Endothelial cell of umbilical vein (primary cell): ENCODE measurements at regions not wholly inside any gene's neighbourhood (a gene's known extent, or its start where the extent isn't known, plus 50 kb on each side); places are given as distances from the start of the nearest gene placed in this dataset.

Source experiments
- BruUV-seq: library from RNA; stranded (reverse); fragments of 400-500 nt; replicated peaks from 2 replicates; lab custom pipeline; 2021; lab: Mats Ljungman, UMichigan
- CTCF ChIA-PET: fragments of 300-600, 350-600 bp; sonication (Branson Sonifier 250); formaldehyde crosslinking; loops from one replicate; lab custom pipeline; 2021; ENCODE audit warnings: antibody characterized with exemption, inconsistent platforms; lab: Charles Lee
- POLR2A ChIA-PET: fragments of 300-600, 350-600 bp; sonication (Branson Sonifier 250); formaldehyde crosslinking; loops from one replicate; lab custom pipeline; 2021; ENCODE audit warnings: antibody characterized with exemption, inconsistent platforms; lab: Charles Lee
- DNase-seq: peaks from one replicate; pipeline ENCODE4 v3.0.0-alpha.2; 2011; ENCODE audit warnings: low read depth, low spot score
- FAIRE-seq: peaks from 2 replicates; lab custom pipeline; 2011; peaks lifted over from hg19 to GRCh38; lab: Jason Lieb, UNC
- H2AFZ ChIP-seq: 2 replicates; pipeline ENCODE4 v1.6.0; 2012; ENCODE audit warnings: low read depth, low read length, control low read depth, inconsistent platforms
- H3K27ac ChIP-seq: 2 replicates; pipeline ENCODE4 v1.5.1; 2011; ENCODE audit warnings: low read depth, mild to moderate bottlenecking, control low read depth, low read length, moderate library complexity; ENCODE audit not compliant: insufficient read depth
- H3K27me3 ChIP-seq, 2 experiments: 2 replicates each; pipeline versions ENCODE4 v1.6.0 to v1.6.1; 2011; ENCODE audit warnings: low read length in 2 of 2, mixed read lengths in 1 of 2; ENCODE audit not compliant: control insufficient read depth in 2 of 2, insufficient read depth in 2 of 2
- H3K36me3 ChIP-seq, 2 experiments: 2 replicates in 1 of 2; 3 replicates in 1 of 2; pipeline ENCODE4 v1.5.1; 2011; ENCODE audit warnings: low read length in 2 of 2, mild to moderate bottlenecking in 1 of 2, moderate library complexity in 1 of 2; ENCODE audit not compliant: control insufficient read depth in 2 of 2, insufficient read depth in 2 of 2; ENCODE audit errors: extremely low read depth in 1 of 2
- H3K4me1 ChIP-seq: 3 replicates; pipeline ENCODE4 v1.5.1; 2011; ENCODE audit warnings: mild to moderate bottlenecking, low read length; ENCODE audit not compliant: control insufficient read depth, insufficient read depth; ENCODE audit errors: extremely low read depth
- H3K4me2 ChIP-seq: 2 replicates; pipeline ENCODE4 v1.6.1; 2011; ENCODE audit warnings: low read length, control low read depth, mixed read lengths; ENCODE audit not compliant: insufficient read depth
- H3K4me3 ChIP-seq, 3 experiments: fragments of 200-600 bp in 1 of 3; sonication (generic), shearing (Covaris generic) in 1 of 3; replicated peaks in 1 of 3; 2 replicates each; pipeline ENCODE4 v1.5.1; 2011 to 2016; ENCODE audit warnings: control low read depth in 3 of 3, low read length in 3 of 3, mild to moderate bottlenecking in 2 of 3, inconsistent platforms in 1 of 3, low read depth in 1 of 3, moderate library complexity in 1 of 3; ENCODE audit not compliant: insufficient read depth in 1 of 3
- H3K79me2 ChIP-seq: 2 replicates; pipeline ENCODE4 v1.6.0; 2012; ENCODE audit warnings: low read length, inconsistent platforms; ENCODE audit not compliant: control insufficient read depth, insufficient read depth
- H3K9ac ChIP-seq: replicated peaks from 2 replicates; pipeline ENCODE3; 2011; ENCODE audit warnings: low read length, control low read depth; ENCODE audit not compliant: insufficient read depth; ENCODE audit errors: extremely low read depth
- H3K9me1 ChIP-seq: replicated peaks from 3 replicates; pipeline ENCODE4 v1.6.0; 2011; ENCODE audit warnings: mild to moderate bottlenecking, low read length; ENCODE audit not compliant: control insufficient read depth, insufficient read depth; ENCODE audit errors: extremely low read depth
- H3K9me3 ChIP-seq: replicated peaks from 2 replicates; pipeline ENCODE4 v1.5.1; 2012; ENCODE audit warnings: low read length, inconsistent platforms; ENCODE audit not compliant: control insufficient read depth, insufficient read depth
- H4K20me1 ChIP-seq: replicated peaks from 2 replicates; pipeline ENCODE3; 2011; ENCODE audit warnings: mild to moderate bottlenecking, low read length; ENCODE audit not compliant: control insufficient read depth, insufficient read depth; ENCODE audit errors: extremely low read depth
- EZH2 ChIP-seq: IDR thresholded peaks from 2 replicates; pipeline ENCODE4 v1.6.1; 2012; ENCODE audit warnings: borderline replicate concordance, low read depth, mild to moderate bottlenecking, moderate library complexity, low read length, inconsistent platforms; ENCODE audit not compliant: severe bottlenecking
- FOS ChIP-seq: IDR thresholded peaks from 2 replicates; pipeline ENCODE4 v1.6.1; 2011; ENCODE audit warnings: mild to moderate bottlenecking, low read length, moderate library complexity, borderline replicate concordance; ENCODE audit not compliant: insufficient read depth
- GATA2 ChIP-seq: IDR thresholded peaks from 2 replicates; pipeline ENCODE4 v1.7.0; 2011; ENCODE audit warnings: low read depth, mild to moderate bottlenecking, moderate library complexity, mixed read lengths, low read length; ENCODE audit not compliant: insufficient read length, insufficient read depth
- JUN ChIP-seq: IDR thresholded peaks from 2 replicates; pipeline ENCODE4 v1.6.1; 2011; ENCODE audit warnings: borderline replicate concordance, low read depth; ENCODE audit not compliant: insufficient read length, insufficient read depth
- MYC ChIP-seq: IDR thresholded peaks from one replicate; pipeline ENCODE4 v1.6.1; 2011; ENCODE audit warnings: mild to moderate bottlenecking, low read depth, low read length
- POLR2A ChIP-seq: IDR thresholded peaks from 2 replicates; pipeline ENCODE4 v1.6.1; 2012; ENCODE audit warnings: low read depth, mild to moderate bottlenecking, control low read depth, low read length
- POLR2AphosphoS5 ChIP-seq: IDR thresholded peaks from 2 replicates; pipeline ENCODE4 v1.6.1; 2012; ENCODE audit warnings: low read depth, mild to moderate bottlenecking, control low read depth, low read length, moderate library complexity; ENCODE audit not compliant: insufficient read depth
- dilution Hi-C: fragments of 300-500 bp; cut with MboI; formaldehyde crosslinking; loops from one replicate; pipeline ENCODE4 v1.15.0; 2019; ENCODE audit warnings: low sequenced_read_pairs; ENCODE audit not compliant: extremely low pct_ligation_motif_present
- intact Hi-C: fragments of 100-400 bp; cut with micrococcal nuclease; formaldehyde crosslinking; loops from one replicate; pipeline ENCODE4 v1.10.0; 2022
- TF ChIP-seq, protein P1 (sequence below), 2 donors: IDR thresholded peaks; 1 replicate in 1 of 2; 2 replicates in 1 of 2; pipeline ENCODE4 v1.5.1; 2011; ENCODE audit warnings: low read length in 2 of 2, mild to moderate bottlenecking in 2 of 2, moderate library complexity in 2 of 2, control low read depth in 1 of 2, inconsistent platforms in 1 of 2, low read depth in 1 of 2; ENCODE audit not compliant: insufficient read depth in 1 of 2; ENCODE audit errors: extremely low read depth in 1 of 2
- TF ChIP-seq, protein P2 (sequence below): IDR thresholded peaks from 2 replicates; pipeline ENCODE4 v1.6.1; 2011; ENCODE audit not compliant: insufficient read depth, insufficient read length

DNA sequence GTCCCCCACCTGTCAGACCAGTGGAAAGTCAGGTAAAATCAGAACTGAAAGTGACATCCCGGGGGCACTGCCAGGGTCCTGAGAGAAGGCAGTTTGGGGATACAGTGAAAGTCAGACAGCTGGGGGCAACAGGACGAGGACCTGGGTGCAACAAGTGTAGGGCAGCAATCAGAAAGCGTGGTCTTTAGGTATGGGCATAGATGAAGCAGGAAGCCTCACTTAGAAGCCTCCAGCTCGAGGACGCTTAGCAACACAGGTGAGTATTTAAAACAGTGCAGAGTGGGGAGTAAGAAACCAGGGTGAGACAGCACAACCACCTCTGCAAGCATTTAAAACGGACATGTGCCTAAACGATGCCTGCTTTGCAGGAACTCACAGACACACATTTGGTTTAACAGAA lies 64.6 kb upstream of the POU2AF1 start:
- intact Hi-C loops: loop anchor here (10.0 kb wide), 1 partner anchor 979 kb away; no protein-coding TSS in a partner anchor
- DNase-seq: no peak

More for the DNA sequence above, 64.6 kb upstream of the POU2AF1 start:
- no peak for FAIRE-seq
- Histone ChIP-seq H3K79me2 (no peaks in the 10 kb centered on the region), H3K4me2 (no peak overlapping the region), H3K9me3 (no peaks in the 10 kb centered on the region), H3K4me1 (peaks cover 3% of the 10 kb centered on the region), H3K4me3 (no peak overlapping the region), H3K36me3 (no peaks in the 10 kb centered on the region), H4K20me1 (no peaks in the 10 kb centered on the region), H2AFZ (no peak overlapping the region), H3K9me1 (no peaks in the 10 kb centered on the region), H3K27ac (no peak overlapping the region), H3K9ac (no peak overlapping the region), H3K27me3 (peaks cover 0 to 2% of the 10 kb centered on the region in 2 experiments)
- TF ChIP-seq EZH2: no peak
- TF ChIP-seq JUN: no peak
- no peak for TF ChIP-seq POLR2A
- no peak for TF ChIP-seq FOS
- TF ChIP-seq, protein P1, sequence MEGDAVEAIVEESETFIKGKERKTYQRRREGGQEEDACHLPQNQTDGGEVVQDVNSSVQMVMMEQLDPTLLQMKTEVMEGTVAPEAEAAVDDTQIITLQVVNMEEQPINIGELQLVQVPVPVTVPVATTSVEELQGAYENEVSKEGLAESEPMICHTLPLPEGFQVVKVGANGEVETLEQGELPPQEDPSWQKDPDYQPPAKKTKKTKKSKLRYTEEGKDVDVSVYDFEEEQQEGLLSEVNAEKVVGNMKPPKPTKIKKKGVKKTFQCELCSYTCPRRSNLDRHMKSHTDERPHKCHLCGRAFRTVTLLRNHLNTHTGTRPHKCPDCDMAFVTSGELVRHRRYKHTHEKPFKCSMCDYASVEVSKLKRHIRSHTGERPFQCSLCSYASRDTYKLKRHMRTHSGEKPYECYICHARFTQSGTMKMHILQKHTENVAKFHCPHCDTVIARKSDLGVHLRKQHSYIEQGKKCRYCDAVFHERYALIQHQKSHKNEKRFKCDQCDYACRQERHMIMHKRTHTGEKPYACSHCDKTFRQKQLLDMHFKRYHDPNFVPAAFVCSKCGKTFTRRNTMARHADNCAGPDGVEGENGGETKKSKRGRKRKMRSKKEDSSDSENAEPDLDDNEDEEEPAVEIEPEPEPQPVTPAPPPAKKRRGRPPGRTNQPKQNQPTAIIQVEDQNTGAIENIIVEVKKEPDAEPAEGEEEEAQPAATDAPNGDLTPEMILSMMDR (IDR thresholded peaks at IDR 0.05; ENCODE audit: extremely low read depth in 1 of 2, insufficient read depth in 1 of 2, low read depth in 1 of 2, low read length in 2 of 2): no peak
- TF ChIP-seq MYC: no peak
- no peak for TF ChIP-seq POLR2AphosphoS5
- TF ChIP-seq, protein P2, sequence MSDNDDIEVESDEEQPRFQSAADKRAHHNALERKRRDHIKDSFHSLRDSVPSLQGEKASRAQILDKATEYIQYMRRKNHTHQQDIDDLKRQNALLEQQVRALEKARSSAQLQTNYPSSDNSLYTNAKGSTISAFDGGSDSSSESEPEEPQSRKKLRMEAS: no peak
- no peak for TF ChIP-seq GATA2
- CTCF ChIA-PET: interaction anchor here (0.7 kb wide), 1 partner anchor 11 kb away, joined by 3 read pairs; no protein-coding TSS in a partner anchor
- POLR2A ChIA-PET: no interaction called here
- dilution Hi-C loops: no loop called here
- BruUV-seq: no TSS peak
